ENCODE measurements at regions not wholly inside any gene's neighbourhood (a gene's known extent, or its start where the extent isn't known, plus 50 kb on each side); places are given as distances from the start of the nearest gene placed in this dataset.
"Not testable (repeated sequence)": the region's sequence is repeated elsewhere in the genome, so short reads cannot be mapped to it uniquely, and the experiment has no call there.

DNA sequence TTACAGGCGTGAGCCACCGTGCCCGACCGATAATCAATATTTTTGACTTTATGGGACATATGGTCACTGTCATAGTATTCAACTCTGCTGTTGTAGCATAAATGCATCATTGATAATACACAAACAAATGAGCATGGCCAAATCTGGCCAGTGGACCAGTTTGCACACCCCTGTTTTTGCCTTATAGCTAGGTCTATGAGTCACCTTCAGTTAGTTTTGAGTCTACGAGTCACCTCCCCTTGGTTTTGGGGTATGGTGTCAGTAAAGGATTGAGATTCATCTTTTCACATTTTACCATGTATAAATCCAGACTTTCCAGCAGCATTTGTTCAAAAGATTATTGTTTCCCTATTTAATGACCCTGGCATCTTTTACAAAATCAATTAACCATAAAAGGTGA is 362.5 kb upstream of the NRP1 start:
- Mint-ChIP-seq H3K27ac (no peak overlapping the region), H3K36me3 (no peaks in the 10 kb centered on the region), H3K4me3 (no peak overlapping the region), H3K4me1 (no peaks in the 10 kb centered on the region), H3K27me3 (ENCODE audit: low read depth in 3 of 3) (peaks cover 0 to 7% (median 6%) of the 10 kb centered on the region in 3 donors), H3K9me3 (peaks cover 7 to 27% (median 15%) of the 10 kb centered on the region in 7 donors)
- 100% methylated on average over 3 of the region's 5 CpGs for WGBS (ENCODE audit: insufficient coverage)
- DNase-seq = no peak
- no peak overlapping the region for H3K4me3 ChIP-seq (replicated peaks in 1 of 3; ENCODE audit: low read depth in 2 of 3, low read length in 3 of 3)
- H3K9ac ChIP-seq (ENCODE audit: insufficient read depth, low read length, poor library complexity, severe bottlenecking) = no peak overlapping the region
- H2AFZ ChIP-seq (ENCODE audit: insufficient read depth, low read depth, low read length, poor library complexity, severe bottlenecking) = no peak overlapping the region
- TF ChIP-seq, protein P1, sequence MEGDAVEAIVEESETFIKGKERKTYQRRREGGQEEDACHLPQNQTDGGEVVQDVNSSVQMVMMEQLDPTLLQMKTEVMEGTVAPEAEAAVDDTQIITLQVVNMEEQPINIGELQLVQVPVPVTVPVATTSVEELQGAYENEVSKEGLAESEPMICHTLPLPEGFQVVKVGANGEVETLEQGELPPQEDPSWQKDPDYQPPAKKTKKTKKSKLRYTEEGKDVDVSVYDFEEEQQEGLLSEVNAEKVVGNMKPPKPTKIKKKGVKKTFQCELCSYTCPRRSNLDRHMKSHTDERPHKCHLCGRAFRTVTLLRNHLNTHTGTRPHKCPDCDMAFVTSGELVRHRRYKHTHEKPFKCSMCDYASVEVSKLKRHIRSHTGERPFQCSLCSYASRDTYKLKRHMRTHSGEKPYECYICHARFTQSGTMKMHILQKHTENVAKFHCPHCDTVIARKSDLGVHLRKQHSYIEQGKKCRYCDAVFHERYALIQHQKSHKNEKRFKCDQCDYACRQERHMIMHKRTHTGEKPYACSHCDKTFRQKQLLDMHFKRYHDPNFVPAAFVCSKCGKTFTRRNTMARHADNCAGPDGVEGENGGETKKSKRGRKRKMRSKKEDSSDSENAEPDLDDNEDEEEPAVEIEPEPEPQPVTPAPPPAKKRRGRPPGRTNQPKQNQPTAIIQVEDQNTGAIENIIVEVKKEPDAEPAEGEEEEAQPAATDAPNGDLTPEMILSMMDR (IDR thresholded peaks at IDR 0.05) = no peak
- intact Hi-C loops (cut with micrococcal nuclease) = no loop called here
- no peaks in the 10 kb centered on the region for H3K4me1 ChIP-seq (ENCODE audit: control insufficient read depth in 1 of 2, insufficient read depth in 2 of 2, low read length in 2 of 2)
- peaks cover 0 to 5% of the 10 kb centered on the region in 2 donors for H3K9me3 ChIP-seq (replicated peaks in 1 of 2; ENCODE audit: control insufficient read depth in 1 of 2, insufficient read depth in 1 of 2, low read length in 2 of 2)
- no peak overlapping the region for H3K27ac ChIP-seq (ENCODE audit: low read depth in 1 of 2, low read length in 2 of 2)
- H3K4me2 ChIP-seq (replicated peaks; ENCODE audit: extremely low read depth, low read length, poor library complexity, severe bottlenecking) = no peak overlapping the region
- no peaks in the 10 kb centered on the region for H3K79me2 ChIP-seq (ENCODE audit: insufficient read depth, low read length)
- no peaks in the 10 kb centered on the region for H3K36me3 ChIP-seq (replicated peaks in 1 of 2; ENCODE audit: control insufficient read depth in 1 of 2, insufficient read depth in 2 of 2, low read length in 2 of 2)
- H3K27me3 ChIP-seq (ENCODE audit: control insufficient read depth in 2 of 2, insufficient read depth in 2 of 2, low read length in 2 of 2) = no peaks in the 10 kb centered on the region
- no peaks in the 10 kb centered on the region for H4K20me1 ChIP-seq (ENCODE audit: insufficient read depth, low read length)

DNA sequence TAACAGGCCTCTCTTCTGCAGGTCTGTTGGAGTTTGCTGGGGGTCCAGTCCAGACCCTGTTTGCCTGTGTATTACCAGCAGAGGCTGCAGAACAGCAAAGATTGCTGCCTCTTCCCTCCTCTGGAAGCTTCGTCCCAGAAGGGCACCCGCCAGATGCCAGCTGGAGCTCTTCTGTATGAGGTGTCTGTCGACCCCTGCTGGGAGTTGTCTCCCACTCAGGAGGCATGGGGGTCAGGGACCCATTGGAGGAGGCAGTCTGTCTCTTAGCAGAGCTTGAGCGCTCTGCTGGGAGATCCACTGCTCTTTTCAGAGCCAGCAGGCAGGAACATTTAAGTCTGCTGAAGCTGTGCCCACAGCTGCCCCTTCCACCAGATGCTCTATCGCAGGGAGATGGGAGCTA is 361.1 kb upstream of the NRP1 start:
- H3K9me3 Mint-ChIP-seq = peaks cover 15 to 41% (median 26%) of the 10 kb centered on the region in 7 donors
- 87% methylated on average over 3 of the region's 5 CpGs for WGBS (ENCODE audit: insufficient coverage)
- H3K4me3 Mint-ChIP-seq = no peak overlapping the region
- Histone ChIP-seq H3K9ac (ENCODE audit: insufficient read depth, low read length, poor library complexity, severe bottlenecking) (no peak overlapping the region), H3K4me2 (replicated peaks; ENCODE audit: extremely low read depth, low read length, poor library complexity, severe bottlenecking) (no peak overlapping the region), H3K27ac (ENCODE audit: low read depth in 1 of 2, low read length in 2 of 2) (no peak overlapping the region), H3K36me3 (replicated peaks in 1 of 2; ENCODE audit: control insufficient read depth in 1 of 2, insufficient read depth in 2 of 2, low read length in 2 of 2) (no peaks in the 10 kb centered on the region), H2AFZ (ENCODE audit: insufficient read depth, low read depth, low read length, poor library complexity, severe bottlenecking) (no peak overlapping the region), H3K4me3 (replicated peaks in 1 of 3; ENCODE audit: low read depth in 2 of 3, low read length in 3 of 3) (no peak overlapping the region), H3K9me3 (replicated peaks in 1 of 2; ENCODE audit: control insufficient read depth in 1 of 2, insufficient read depth in 1 of 2, low read length in 2 of 2) (peaks cover 4 to 6% of the 10 kb centered on the region in 2 donors), H3K4me1 (ENCODE audit: control insufficient read depth in 1 of 2, insufficient read depth in 2 of 2, low read length in 2 of 2) (no peaks in the 10 kb centered on the region), H3K27me3 (ENCODE audit: control insufficient read depth in 2 of 2, insufficient read depth in 2 of 2, low read length in 2 of 2) (no peaks in the 10 kb centered on the region), H3K79me2 (ENCODE audit: insufficient read depth, low read length) (no peaks in the 10 kb centered on the region), H4K20me1 (ENCODE audit: insufficient read depth, low read length) (no peaks in the 10 kb centered on the region)
- TF ChIP-seq, protein P1 (IDR thresholded peaks at IDR 0.05) = no peak
- peaks cover 0 to 9% (median 7%) of the 10 kb centered on the region in 3 donors for H3K27me3 Mint-ChIP-seq (ENCODE audit: low read depth in 3 of 3)
- DNase-seq = no peak
- H3K4me1 Mint-ChIP-seq = no peaks in the 10 kb centered on the region
- H3K36me3 Mint-ChIP-seq = no peaks in the 10 kb centered on the region
- no peak overlapping the region for H3K27ac Mint-ChIP-seq
- intact Hi-C loops (cut with micrococcal nuclease) = no loop called here

DNA sequence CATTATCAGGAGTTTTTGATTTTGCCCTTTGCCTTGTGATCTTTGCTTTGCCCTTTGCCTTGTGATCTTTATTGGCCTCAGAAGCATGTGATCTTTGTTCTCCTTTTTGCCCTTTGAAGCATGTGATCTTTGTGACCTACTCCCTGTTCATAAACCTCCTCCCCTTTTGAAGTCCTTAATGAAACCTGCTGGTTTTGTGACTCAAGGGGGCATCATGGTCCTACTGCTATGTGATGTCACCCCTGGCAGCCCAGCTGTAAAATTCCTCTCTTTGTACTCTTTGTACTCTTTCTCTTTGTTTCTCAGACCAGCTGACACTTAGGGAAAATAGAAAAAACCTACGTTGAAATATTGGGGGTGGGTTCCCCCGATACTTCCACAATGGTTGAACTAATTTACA is 356.1 kb upstream of the NRP1 start:
- H3K4me1 ChIP-seq (ENCODE audit: control insufficient read depth in 1 of 2, insufficient read depth in 2 of 2, low read length in 2 of 2); H3K4me2 ChIP-seq (replicated peaks; ENCODE audit: extremely low read depth, low read length, poor library complexity, severe bottlenecking); H3K4me3 ChIP-seq (replicated peaks in 1 of 3; ENCODE audit: low read depth in 2 of 3, low read length in 3 of 3); H3K4me3 Mint-ChIP-seq; H3K4me1 Mint-ChIP-seq; H3K27me3 Mint-ChIP-seq (ENCODE audit: low read depth in 3 of 3); intact Hi-C loops (cut with micrococcal nuclease); H3K27ac ChIP-seq (ENCODE audit: low read depth in 1 of 2, low read length in 2 of 2); H3K36me3 ChIP-seq (replicated peaks in 1 of 2; ENCODE audit: control insufficient read depth in 1 of 2, insufficient read depth in 2 of 2, low read length in 2 of 2); H4K20me1 ChIP-seq (ENCODE audit: insufficient read depth, low read length); H3K36me3 Mint-ChIP-seq; H3K27me3 ChIP-seq (ENCODE audit: control insufficient read depth in 2 of 2, insufficient read depth in 2 of 2, low read length in 2 of 2); H2AFZ ChIP-seq (ENCODE audit: insufficient read depth, low read depth, low read length, poor library complexity, severe bottlenecking); H3K79me2 ChIP-seq (ENCODE audit: insufficient read depth, low read length); H3K9ac ChIP-seq (ENCODE audit: insufficient read depth, low read length, poor library complexity, severe bottlenecking): not testable (repeated sequence)
- WGBS (ENCODE audit: insufficient coverage) = no CpG with 5 or more reads among the region's 2 CpGs
- H3K9me3 Mint-ChIP-seq = peaks cover 26 to 52% (median 38%) of the 10 kb centered on the region in 7 donors
- peaks cover 13 to 15% of the 10 kb centered on the region in 2 donors for H3K9me3 ChIP-seq (replicated peaks in 1 of 2; ENCODE audit: control insufficient read depth in 1 of 2, insufficient read depth in 1 of 2, low read length in 2 of 2)
- H3K27ac Mint-ChIP-seq = peak overlapping the region in 1 of 7 donors; percentile 16
- DNase-seq = peak in 1 of 3 donors; percentile 20

All from CD14-positive monocyte (primary cell).